Peyer's patch (tissue), 4 donors: ENCODE measurements at regions not wholly inside any gene's neighbourhood (a gene's known extent, or its start where the extent isn't known, plus 50 kb on each side); places are given as distances from the start of the nearest gene placed in this dataset.

Experiments used
- DNase-seq, 3 donors: peaks; one replicate each; pipeline ENCODE4 v3.0.0-alpha.2; 2017 to 2019
- H3K27ac ChIP-seq, 4 donors: fragments of 200-600 bp; sonication (generic); one replicate each; pipeline ENCODE4 v1.5.1; 2016 to 2019
- H3K27me3 ChIP-seq, 2 donors: fragments of 200-600 bp; sonication (generic); one replicate each; pipeline ENCODE4 v1.5.1; 2019
- H3K36me3 ChIP-seq, 3 donors: fragments of 200-600 bp; sonication (generic); one replicate each; pipeline ENCODE4 v1.5.1; 2016 to 2019
- H3K4me1 ChIP-seq, 4 donors: fragments of 200-600 bp; sonication (generic); one replicate each; pipeline ENCODE4 v1.5.1; 2016 to 2019
- H3K4me3 ChIP-seq, 4 donors: fragments of 200-600 bp; sonication (generic); 1 replicate in 3 of 4; 2 replicates in 1 of 4; pipeline ENCODE4 v1.5.1; 2016 to 2019; ENCODE audit warnings: mild to moderate bottlenecking in 1 of 4
- H3K9me3 ChIP-seq, 4 donors: fragments of 200-600 bp; sonication (generic); one replicate each; pipeline ENCODE4 v1.5.1; 2016 to 2019; ENCODE audit warnings: mild to moderate bottlenecking in 1 of 4
- CTCF ChIP-seq, 6 experiments: fragments of 450-650 bp in 4 of 6; fragments of 200-600 bp in 2 of 6; sonication (generic) in 1 of 6; IDR thresholded peaks; one replicate each; pipeline ENCODE4 v1.5.1; 2017 to 2019; ENCODE audit warnings: antibody characterized with exemption in 6 of 6, mild to moderate bottlenecking in 3 of 6, moderate library complexity in 1 of 6
- POLR2A ChIP-seq, 2 donors: fragments of 450-650 bp; IDR thresholded peaks; one replicate each; pipeline ENCODE4 v1.5.1; 2017; ENCODE audit warnings: antibody characterized with exemption in 2 of 2, mild to moderate bottlenecking in 2 of 2, moderate library complexity in 2 of 2

- no peak for DNase-seq
Measured at GRCh38 chr2:133959066-133959465, 294.8 kb upstream of the MGAT5 start.

GRCh38 chr2:133966720-133967304 lies 287.1 kb upstream of the MGAT5 start:
- TF ChIP-seq CTCF (IDR thresholded peaks at IDR 0.05): no peak
- TF ChIP-seq POLR2A (IDR thresholded peaks at IDR 0.05): no peak
- Histone ChIP-seq H3K27ac (no peak overlapping the region), H3K4me3 (no peak overlapping the region), H3K36me3 (no peaks in the 10 kb centered on the region), H3K27me3 (no peaks in the 10 kb centered on the region), H3K4me1 (no peaks in the 10 kb centered on the region), H3K9me3 (no peaks in the 10 kb centered on the region)
- no peak for DNase-seq

More at GRCh38 chr2:133959066-133959465, 294.8 kb upstream of the MGAT5 start:
- Histone ChIP-seq H3K9me3 (no peaks in the 10 kb centered on the region), H3K4me1 (peaks cover 0 to 2% (median 0%) of the 10 kb centered on the region in 4 donors), H3K36me3 (no peaks in the 10 kb centered on the region), H3K4me3 (no peak overlapping the region), H3K27ac (no peak overlapping the region), H3K27me3 (no peaks in the 10 kb centered on the region)
- no peak for TF ChIP-seq POLR2A (IDR thresholded peaks at IDR 0.05)
- no peak for TF ChIP-seq CTCF (IDR thresholded peaks at IDR 0.05)

- Histone ChIP-seq H3K4me1 (no peaks in the 10 kb centered on the region), H3K27me3 (no peaks in the 10 kb centered on the region), H3K9me3 (no peaks in the 10 kb centered on the region), H3K27ac (no peak overlapping the region), H3K36me3 (no peaks in the 10 kb centered on the region), H3K4me3 (no peak overlapping the region)
- TF ChIP-seq CTCF (IDR thresholded peaks at IDR 0.05) (no peak), POLR2A (IDR thresholded peaks at IDR 0.05) (no peak)
- no peak for DNase-seq
Measured at GRCh38 chr2:133967326-133967725, 286.5 kb upstream of the MGAT5 start.

- TF ChIP-seq CTCF (IDR thresholded peaks at IDR 0.05) (no peak), POLR2A (IDR thresholded peaks at IDR 0.05) (no peak)
- DNase-seq: no peak
- no peaks in the 10 kb centered on the region for H3K27me3 ChIP-seq
- no peak overlapping the region for H3K4me3 ChIP-seq
- no peaks in the 10 kb centered on the region for H3K9me3 ChIP-seq
- no peaks in the 10 kb centered on the region for H3K4me1 ChIP-seq
- H3K27ac ChIP-seq: no peak overlapping the region
- no peaks in the 10 kb centered on the region for H3K36me3 ChIP-seq
Measured at GRCh38 chr2:133968446-133968845, 285.4 kb upstream of the MGAT5 start.

GRCh38 chr2:133970641-133971040 lies 283.2 kb upstream of the MGAT5 start:
- Histone ChIP-seq H3K27ac (no peak overlapping the region), H3K27me3 (no peaks in the 10 kb centered on the region), H3K4me1 (no peaks in the 10 kb centered on the region), H3K9me3 (no peaks in the 10 kb centered on the region), H3K36me3 (no peaks in the 10 kb centered on the region), H3K4me3 (no peak overlapping the region)
- TF ChIP-seq POLR2A (IDR thresholded peaks at IDR 0.05) (no peak), CTCF (IDR thresholded peaks at IDR 0.05) (no peak)
- no peak for DNase-seq

- TF ChIP-seq CTCF (IDR thresholded peaks at IDR 0.05) (no peak), POLR2A (IDR thresholded peaks at IDR 0.05) (no peak)
- Histone ChIP-seq H3K4me1 (no peaks in the 10 kb centered on the region), H3K27ac (no peak overlapping the region), H3K27me3 (no peaks in the 10 kb centered on the region), H3K4me3 (no peak overlapping the region), H3K9me3 (no peaks in the 10 kb centered on the region), H3K36me3 (no peaks in the 10 kb centered on the region)
- DNase-seq: no peak
Measured at GRCh38 chr2:133972297-133972696, 281.6 kb upstream of the MGAT5 start.
